T1000 (cell line): ENCODE measurements at regions not wholly inside any gene's neighbourhood (a gene's known extent, or its start where the extent isn't known, plus 50 kb on each side); places are given as distances from the start of the nearest gene placed in this dataset.
"Not testable (repeated sequence)": the region's sequence is repeated elsewhere in the genome, so short reads cannot be mapped to it uniquely, and the experiment has no call there.

Experiments
- DNase-seq: peaks from one replicate; lab custom pipeline; 2025; ENCODE audit warnings: mixed read lengths; lab: John Stamatoyannopoulos, UW

- no peak for DNase-seq
These were observed 153.2 kb upstream of the FGF10 start for GRCh38 chr5:44542470-44542869.

- DNase-seq = no peak
These were observed 150.3 kb upstream of the FGF10 start for GRCh38 chr5:44539602-44539919.

DNA sequence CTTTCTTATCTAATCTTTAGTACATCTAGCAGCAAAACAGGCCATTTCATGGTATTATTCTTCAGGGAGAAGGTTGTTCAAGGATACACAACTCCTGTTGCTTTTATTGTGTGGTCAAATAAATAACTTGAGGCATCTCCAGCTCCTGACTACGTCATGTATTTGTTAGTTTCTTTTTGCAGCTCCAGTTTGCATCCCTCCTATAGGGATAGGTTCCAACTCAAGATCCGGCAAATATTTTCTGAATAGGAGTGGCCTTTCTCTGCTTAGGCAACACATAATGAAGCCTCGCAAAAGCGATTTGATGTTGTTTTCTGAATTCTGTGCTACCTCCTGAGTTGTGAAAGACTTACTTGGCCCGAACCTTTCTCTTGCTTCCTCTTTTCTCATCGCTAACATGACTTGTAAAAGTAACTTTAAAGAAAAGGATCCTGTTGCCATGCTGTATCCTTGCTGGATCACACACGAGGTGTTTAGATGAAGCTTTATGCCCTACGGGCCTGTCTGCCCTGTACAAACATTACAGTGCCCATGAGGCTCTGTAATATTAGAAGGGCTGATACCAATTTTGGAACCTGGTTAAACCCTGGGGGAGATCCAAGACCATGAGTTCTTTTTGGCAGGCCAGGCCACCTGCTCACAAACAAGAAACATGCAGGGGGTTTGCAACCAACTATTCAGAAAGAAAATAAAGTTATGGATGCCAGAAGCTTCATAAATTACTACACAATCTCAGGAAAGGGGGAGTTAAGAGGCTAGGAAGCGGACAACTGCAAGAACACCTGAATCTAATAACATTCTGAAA, 149.8 kb upstream of the FGF10 start:
- no peak for DNase-seq

DNA sequence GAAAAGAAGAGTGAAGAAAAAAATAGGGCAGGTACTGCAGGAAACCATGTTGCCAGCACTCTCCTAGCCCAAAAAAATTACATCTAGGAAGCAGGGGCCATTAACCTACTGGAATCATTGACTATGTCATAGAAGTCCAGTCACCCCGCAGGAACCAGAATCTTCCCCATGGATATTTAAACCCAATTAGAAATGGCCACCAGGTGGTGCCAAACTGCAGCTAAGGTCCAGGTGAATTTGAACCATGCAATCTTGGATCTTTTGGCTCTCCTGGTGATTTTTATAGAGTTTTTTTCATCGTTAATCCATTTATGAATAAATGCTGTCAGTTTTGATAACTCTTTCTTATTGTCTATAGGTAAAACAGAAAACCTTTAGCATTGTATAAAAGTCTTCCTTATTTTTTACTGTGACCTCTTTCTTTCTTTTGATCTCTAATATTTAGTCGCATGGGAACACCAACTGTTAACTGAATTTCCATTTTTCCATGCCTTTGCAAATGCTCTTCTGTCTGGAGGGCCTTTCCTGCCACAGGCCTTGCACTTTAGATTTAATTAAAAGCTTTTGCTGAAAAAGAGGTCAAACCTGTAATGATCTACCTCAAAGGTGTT, 147.5 kb upstream of the FGF10 start:
- DNase-seq = no peak

- DNase-seq = no peak
These were observed 146.4 kb upstream of the FGF10 start for GRCh38 chr5:44535621-44536020.

DNA sequence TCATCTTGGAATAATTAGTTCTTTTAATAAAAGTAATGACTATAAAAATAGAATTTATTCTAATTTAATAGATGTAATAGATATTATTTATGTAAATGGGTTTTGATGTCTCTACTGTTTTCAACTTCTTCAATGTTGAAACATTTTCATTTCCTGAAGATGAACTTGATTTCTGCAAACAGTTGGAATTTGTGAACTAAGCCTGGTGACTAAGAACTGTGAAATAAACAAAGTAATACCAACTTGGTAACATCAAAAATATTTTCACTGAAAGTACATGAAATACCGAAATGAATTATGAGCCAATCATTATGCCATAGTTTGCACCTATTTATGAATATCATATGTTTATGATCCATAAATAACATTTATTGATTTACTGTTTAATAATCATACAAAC, 143.8 kb upstream of the FGF10 start:
- DNase-seq = no peak

- not testable (repeated sequence) for DNase-seq
These were observed 142.5 kb upstream of the FGF10 start for GRCh38 chr5:44531756-44532155.

GRCh38 chr5:44530783-44531182, 141.6 kb upstream of the FGF10 start:
- not testable (repeated sequence) for DNase-seq

DNA sequence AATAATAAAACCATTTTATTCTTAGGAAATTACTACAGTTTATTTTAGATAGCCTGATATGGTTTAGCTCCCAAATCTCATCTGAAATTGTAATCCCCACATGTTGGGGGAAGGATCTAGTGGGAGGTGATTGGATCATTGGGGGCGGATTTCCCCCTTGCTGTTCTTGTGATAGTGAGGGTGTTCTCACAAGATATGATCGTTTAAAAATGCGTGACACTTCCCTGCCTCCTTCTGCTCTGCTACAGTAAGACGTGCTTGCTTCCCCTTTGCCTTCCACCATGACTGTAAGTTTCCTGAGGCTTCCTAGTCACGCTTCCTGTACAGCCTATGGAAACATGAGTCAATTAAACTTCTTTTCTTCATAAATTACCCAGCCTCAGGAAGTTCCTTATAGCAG, 122.4 kb upstream of the FGF10 start:
- DNase-seq = no peak

- no peak for DNase-seq
These were observed 117.3 kb upstream of the FGF10 start for GRCh38 chr5:44506561-44506960.

DNA sequence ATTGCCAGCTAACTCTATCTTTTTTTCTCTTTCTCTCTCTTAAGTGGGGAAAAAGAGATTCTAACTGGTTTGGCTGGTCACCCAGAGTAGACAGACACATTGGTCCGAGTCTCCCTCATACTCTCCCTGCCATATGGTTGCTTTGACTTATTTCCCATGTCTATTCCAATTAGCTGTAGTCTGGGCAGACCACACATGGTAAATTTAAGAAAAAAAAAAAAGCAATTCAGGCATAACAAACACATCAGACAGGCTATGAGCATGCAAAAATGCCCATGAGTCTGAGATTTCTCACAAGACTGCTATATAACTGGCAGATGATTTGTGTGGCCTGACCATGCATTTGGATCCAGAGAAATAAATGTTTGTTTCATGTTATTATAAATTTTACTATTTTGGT, 110.2 kb upstream of the FGF10 start:
- no peak for DNase-seq

DNA sequence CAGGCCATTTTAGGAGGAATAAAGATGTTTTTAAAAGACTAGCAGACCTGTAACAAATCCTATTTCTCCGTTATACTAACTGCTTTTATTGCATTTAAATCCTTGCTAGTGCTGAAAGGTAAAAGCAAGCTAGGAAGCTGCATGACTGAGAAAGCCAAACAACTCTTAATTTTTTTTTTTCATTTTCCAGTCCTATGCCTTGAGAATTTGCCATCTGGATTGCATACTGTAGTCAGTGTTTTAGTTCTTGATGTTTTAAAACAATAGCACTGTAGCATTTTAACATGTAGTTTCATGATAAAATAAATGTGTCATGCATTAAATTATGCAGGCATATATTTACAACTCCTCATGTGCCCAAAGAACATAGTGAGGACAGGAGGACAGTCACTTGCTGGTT, 108.4 kb upstream of the FGF10 start:
- no peak for DNase-seq

DNA sequence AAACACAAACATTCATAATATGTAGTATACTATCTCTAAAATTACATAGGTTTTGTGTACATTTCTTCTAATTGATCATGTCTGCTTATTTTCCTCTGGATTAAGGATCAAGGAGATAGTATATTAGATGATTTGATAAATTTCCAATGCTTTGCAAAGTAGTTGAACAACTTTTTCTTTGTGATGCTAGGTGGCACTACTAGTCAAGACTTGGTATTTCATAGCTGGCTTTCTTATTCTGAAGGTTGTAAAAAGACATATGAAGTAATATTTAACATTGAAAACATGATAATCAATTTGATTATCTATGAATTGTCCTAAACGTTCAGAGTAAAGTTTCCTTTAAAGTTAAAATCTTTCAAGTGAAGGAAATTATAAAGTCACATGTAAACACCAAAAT, 106.1 kb upstream of the FGF10 start:
- DNase-seq = no peak

DNA sequence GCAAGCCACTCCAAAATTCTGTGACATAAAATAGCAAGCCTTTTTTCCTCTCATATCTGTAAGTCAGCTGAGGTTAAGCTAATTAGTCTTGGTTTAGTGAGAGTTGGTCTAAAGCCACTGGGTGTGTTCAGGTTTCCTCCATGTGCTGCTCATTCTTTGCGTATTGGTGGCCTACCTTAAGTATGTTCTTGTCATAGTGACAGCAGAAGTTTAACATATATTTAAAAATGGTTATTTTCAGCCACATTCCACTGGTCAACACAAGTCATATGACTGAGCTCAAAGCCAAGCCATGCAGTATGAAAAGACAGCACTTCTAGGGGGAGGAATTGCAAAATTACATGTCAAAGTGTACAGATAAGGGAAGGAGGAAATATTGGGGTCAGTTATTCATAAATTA, 100.5 kb upstream of the FGF10 start:
- DNase-seq = no peak

DNA sequence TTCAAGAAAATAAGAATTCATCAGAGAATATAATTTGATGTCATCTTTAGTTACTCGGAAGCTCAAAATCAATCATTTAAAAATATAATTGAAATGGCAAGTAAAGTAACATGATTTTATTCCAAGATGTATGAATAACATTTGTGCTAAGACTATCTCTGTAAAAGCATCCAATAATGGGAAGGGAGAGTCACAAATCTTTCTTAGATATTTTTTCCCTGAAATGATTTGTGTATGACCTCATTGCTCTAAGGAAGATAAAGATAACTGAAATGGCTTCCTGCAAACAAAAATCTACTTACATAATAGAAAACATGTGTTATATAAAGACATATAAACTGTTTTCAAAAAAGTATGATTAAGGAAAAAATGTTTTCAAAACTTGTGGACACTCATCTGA, 97.4 kb upstream of the FGF10 start:
- DNase-seq = no peak

GRCh38 chr5:44454002-44454401, 64.8 kb upstream of the FGF10 start:
- DNase-seq = no peak

DNA sequence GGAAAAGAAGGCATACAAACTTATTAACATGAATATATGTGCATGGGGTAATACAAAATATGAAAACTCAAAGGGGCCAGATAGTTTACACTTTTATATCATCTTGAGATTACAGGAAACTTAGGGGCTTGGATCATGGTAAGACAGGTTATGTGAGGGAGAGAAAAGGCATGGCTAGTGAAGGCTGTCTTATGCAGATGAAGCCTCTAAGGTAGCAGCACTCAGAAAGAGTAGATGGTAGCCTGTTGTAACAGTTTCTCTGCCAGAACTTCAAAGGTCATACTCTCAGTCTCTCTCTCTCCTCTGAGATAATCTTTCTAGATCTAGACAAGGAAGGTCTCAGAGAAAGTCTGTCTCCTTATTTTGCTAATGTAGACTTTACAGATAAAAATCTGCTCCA, 57.2 kb upstream of the FGF10 start:
- DNase-seq = no peak

- no peak for DNase-seq
These were observed 54.0 kb upstream of the FGF10 start for GRCh38 chr5:44443172-44443571.

GRCh38 chr5:44441460-44441859, 52.2 kb upstream of the FGF10 start:
- DNase-seq = no peak

DNA sequence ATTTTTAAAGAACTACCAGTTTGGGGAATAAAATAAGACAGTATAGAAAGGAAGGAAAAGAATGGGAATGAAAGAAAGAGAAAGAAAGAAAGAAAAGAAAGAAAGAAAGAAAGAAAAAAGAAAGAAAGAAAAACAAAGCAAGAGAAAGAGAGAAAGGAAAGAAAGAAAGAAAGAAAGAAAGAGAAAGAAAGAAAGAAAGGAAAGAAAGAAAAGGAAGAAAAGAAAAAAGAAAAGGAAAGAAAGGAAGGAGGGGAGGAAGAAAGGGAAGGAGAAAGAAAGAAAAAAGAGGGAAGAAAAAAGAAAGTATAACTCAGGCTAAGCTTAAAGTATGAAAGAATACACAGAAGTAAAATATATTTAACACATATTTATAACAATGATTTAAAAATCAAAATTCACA, 51.0 kb upstream of the FGF10 start:
- no peak for DNase-seq
